GM10266 (cell line): ENCODE measurements at regions not wholly inside any gene's neighbourhood (a gene's known extent, or its start where the extent isn't known, plus 50 kb on each side); places are given as distances from the start of the nearest gene placed in this dataset.

Source experiments
- DNase-seq: peaks from one replicate; pipeline ENCODE4 v3.0.0; 2012; ENCODE audit errors: extremely low spot score
- TF ChIP-seq, protein P1 (sequence below): IDR thresholded peaks from 2 replicates; pipeline ENCODE4 v1.5.1; 2012; ENCODE audit warnings: mild to moderate bottlenecking, low read depth; ENCODE audit not compliant: control insufficient read depth, insufficient read depth; ENCODE audit errors: missing control alignments

- peak; percentile 59 for DNase-seq
- TF ChIP-seq, protein P1, sequence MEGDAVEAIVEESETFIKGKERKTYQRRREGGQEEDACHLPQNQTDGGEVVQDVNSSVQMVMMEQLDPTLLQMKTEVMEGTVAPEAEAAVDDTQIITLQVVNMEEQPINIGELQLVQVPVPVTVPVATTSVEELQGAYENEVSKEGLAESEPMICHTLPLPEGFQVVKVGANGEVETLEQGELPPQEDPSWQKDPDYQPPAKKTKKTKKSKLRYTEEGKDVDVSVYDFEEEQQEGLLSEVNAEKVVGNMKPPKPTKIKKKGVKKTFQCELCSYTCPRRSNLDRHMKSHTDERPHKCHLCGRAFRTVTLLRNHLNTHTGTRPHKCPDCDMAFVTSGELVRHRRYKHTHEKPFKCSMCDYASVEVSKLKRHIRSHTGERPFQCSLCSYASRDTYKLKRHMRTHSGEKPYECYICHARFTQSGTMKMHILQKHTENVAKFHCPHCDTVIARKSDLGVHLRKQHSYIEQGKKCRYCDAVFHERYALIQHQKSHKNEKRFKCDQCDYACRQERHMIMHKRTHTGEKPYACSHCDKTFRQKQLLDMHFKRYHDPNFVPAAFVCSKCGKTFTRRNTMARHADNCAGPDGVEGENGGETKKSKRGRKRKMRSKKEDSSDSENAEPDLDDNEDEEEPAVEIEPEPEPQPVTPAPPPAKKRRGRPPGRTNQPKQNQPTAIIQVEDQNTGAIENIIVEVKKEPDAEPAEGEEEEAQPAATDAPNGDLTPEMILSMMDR = peak; percentile 78
These were observed 83.6 kb upstream of the AKAP13 start for GRCh38 chr15:85296615-85297402.

DNA sequence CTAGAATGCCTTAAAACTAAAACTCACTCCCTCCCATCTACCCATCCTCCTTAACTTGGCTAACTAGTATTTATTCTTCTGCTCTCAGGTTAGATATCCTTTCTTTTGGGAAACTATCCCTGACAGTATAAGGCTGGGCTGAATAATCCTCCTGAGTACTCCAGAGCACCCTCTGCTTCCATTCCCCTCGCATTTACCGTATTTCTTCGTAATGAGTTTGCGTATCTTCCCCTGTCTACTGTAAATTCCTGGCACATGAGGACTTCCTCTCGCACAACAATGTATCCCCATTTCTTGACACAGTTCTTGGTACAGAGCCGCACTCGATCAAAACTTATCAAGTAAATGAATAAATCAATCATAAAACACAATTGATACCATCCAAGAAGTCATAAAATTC is 82.9 kb upstream of the AKAP13 start:
- TF ChIP-seq, protein P1 = no peak

DNA sequence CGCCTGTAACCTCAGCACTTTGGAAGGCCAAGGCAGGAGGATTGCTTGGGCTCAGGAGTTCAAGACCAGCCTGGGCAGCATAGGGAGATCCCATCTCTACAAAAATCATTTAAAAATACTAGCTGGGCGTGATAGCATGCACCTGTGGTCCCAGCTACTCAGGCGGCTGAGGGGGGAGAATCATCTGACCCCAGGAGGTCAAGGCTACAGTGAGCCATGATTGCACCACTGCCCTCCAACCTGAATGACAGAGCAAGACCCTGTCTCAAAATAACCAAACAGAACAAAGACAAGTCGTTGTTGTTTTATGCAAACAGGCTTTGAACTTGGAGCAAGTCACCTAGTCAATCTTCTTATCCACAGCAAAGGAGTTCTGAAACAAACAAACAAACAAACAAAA is 82.0 kb upstream of the AKAP13 start:
- TF ChIP-seq, protein P1 = no peak

More for the DNA sequence above, 82.9 kb upstream of the AKAP13 start:
- no peak for DNase-seq

GRCh38 chr15:85298941-85299340 is 81.5 kb upstream of the AKAP13 start:
- TF ChIP-seq, protein P1 = no peak

More for the DNA sequence above, 82.0 kb upstream of the AKAP13 start:
- no peak for DNase-seq

DNA sequence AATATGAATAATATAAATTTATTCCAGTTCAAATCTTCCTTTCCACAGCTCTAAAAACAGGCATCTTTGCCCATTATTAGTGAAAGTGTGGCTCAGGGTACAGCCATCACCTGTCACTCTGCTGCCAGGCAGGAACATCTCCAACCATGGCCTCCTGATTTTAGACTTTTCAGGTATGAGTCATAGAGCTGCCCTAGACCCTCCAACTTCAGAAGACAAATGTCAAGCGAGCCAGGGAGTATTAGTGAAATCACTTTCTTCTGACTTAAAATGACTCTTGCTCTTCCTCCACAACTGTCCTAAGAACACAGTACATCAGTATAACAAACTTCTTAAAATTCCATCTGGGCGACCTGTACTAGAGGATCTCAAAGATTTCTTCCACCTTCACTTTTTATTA is 78.1 kb upstream of the AKAP13 start:
- no peak for DNase-seq
- TF ChIP-seq, protein P1 = no peak

More at GRCh38 chr15:85298941-85299340, 81.5 kb upstream of the AKAP13 start:
- no peak for DNase-seq

DNA sequence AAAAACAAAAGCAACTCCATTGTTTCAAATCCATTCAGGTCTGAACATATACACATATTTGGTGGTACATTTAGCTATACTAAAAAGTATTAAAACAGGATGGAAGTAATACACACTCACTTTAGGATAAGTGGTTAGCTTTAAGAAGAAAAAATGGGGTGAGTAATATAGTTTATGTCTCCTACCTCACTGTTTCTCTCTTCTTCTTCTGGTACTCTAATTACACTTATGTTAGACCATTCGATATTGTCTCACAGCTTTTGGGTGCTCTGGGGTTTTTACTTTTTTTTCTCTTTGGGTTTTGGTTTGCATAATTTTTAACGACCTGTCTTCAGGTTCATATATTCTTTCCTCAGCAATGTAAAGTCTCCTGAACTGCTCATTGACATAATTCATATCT is 75.4 kb upstream of the AKAP13 start:
- TF ChIP-seq, protein P1 = no peak
- DNase-seq = no peak

GRCh38 chr15:85306946-85307686 is 73.3 kb upstream of the AKAP13 start:
- no peak for DNase-seq
- TF ChIP-seq, protein P1 = no peak
